Gastroesophageal sphincter (tissue), 3 donors: ENCODE measurements at regions not wholly inside any gene's neighbourhood (a gene's known extent, or its start where the extent isn't known, plus 50 kb on each side); places are given as distances from the start of the nearest gene placed in this dataset.

ENCODE experiments used
- POLR2A ChIP-seq, 2 donors: fragments of 450-650 bp; IDR thresholded peaks; one replicate each; pipeline ENCODE4 v1.6.1; 2017; ENCODE audit warnings: antibody characterized with exemption in 2 of 2, mild to moderate bottlenecking in 2 of 2, moderate library complexity in 1 of 2
- TF ChIP-seq, protein P1 (sequence below), 4 experiments: fragments of 200-600 bp in 2 of 4; fragments of 450-650 bp in 2 of 4; sonication (generic) in 1 of 4; IDR thresholded peaks; one replicate each; pipeline ENCODE4 v1.5.1; 2017 to 2019; ENCODE audit warnings: antibody characterized with exemption in 4 of 4, mild to moderate bottlenecking in 2 of 4, moderate library complexity in 2 of 4

DNA sequence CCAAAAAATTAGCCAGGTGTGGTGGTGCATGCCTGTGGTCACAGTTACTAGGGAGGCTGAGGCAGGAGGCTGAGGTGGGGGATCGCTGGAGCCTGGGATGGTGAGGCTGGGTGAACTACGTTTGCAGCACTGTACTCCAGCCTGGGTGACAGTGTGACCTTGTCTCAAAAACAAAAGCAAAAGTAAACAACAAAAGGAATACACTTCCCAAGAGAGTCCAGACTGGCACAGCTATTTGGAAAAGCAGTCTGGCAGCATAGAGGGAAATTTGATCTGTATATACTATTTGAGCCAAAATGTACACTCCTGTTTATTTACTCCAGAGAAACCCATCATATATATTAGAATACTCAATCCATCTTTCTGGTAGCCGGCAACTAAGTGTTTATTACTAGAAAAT is 107.0 kb upstream of the HMCN1 start:
- no peak for TF ChIP-seq POLR2A (IDR thresholded peaks at IDR 0.05)
- TF ChIP-seq, protein P1, sequence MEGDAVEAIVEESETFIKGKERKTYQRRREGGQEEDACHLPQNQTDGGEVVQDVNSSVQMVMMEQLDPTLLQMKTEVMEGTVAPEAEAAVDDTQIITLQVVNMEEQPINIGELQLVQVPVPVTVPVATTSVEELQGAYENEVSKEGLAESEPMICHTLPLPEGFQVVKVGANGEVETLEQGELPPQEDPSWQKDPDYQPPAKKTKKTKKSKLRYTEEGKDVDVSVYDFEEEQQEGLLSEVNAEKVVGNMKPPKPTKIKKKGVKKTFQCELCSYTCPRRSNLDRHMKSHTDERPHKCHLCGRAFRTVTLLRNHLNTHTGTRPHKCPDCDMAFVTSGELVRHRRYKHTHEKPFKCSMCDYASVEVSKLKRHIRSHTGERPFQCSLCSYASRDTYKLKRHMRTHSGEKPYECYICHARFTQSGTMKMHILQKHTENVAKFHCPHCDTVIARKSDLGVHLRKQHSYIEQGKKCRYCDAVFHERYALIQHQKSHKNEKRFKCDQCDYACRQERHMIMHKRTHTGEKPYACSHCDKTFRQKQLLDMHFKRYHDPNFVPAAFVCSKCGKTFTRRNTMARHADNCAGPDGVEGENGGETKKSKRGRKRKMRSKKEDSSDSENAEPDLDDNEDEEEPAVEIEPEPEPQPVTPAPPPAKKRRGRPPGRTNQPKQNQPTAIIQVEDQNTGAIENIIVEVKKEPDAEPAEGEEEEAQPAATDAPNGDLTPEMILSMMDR (IDR thresholded peaks at IDR 0.05), result no peak
